ENCODE measurements at regions not wholly inside any gene's neighbourhood (a gene's known extent, or its start where the extent isn't known, plus 50 kb on each side); places are given as distances from the start of the nearest gene placed in this dataset.

GRCh38 chr3:168884353-168884903 is 779.1 kb downstream of the MECOM start:
- no peak for DNase-seq

- no peak for DNase-seq
These were observed 780.4 kb downstream of the MECOM start for GRCh38 chr3:168883145-168883544.

GRCh38 chr3:168881804-168882203 is 781.7 kb downstream of the MECOM start:
- DNase-seq, result no peak

- DNase-seq, result no peak
These were observed 782.9 kb upstream of the GOLIM4 start for GRCh38 chr3:168878655-168879054.

GRCh38 chr3:168877899-168878298 is 782.2 kb upstream of the GOLIM4 start:
- DNase-seq, result no peak

GRCh38 chr3:168876346-168877035 is 780.8 kb upstream of the GOLIM4 start:
- no peak for DNase-seq

- no peak for DNase-seq
These were observed 777.1 kb upstream of the GOLIM4 start for GRCh38 chr3:168872826-168873225.

- no peak for DNase-seq
These were observed 775.2 kb upstream of the GOLIM4 start for GRCh38 chr3:168870892-168871291.

- DNase-seq, result no peak
These were observed 769.4 kb upstream of the GOLIM4 start for GRCh38 chr3:168865022-168865551.

- DNase-seq, result no peak
These were observed 768.6 kb upstream of the GOLIM4 start for GRCh38 chr3:168864107-168865021.

- DNase-seq, result no peak
These were observed 767.8 kb upstream of the GOLIM4 start for GRCh38 chr3:168863561-168863960.

- DNase-seq, result no peak
These were observed 766.7 kb upstream of the GOLIM4 start for GRCh38 chr3:168862466-168862865.

GRCh38 chr3:168860592-168860991 is 764.9 kb upstream of the GOLIM4 start:
- no peak for DNase-seq

GRCh38 chr3:168860028-168860427 is 764.3 kb upstream of the GOLIM4 start:
- DNase-seq, result no peak

GRCh38 chr3:168859574-168859973 is 763.9 kb upstream of the GOLIM4 start:
- no peak for DNase-seq

- no peak for DNase-seq
These were observed 763.4 kb upstream of the GOLIM4 start for GRCh38 chr3:168859143-168859542.

- no peak for DNase-seq
These were observed 762.6 kb upstream of the GOLIM4 start for GRCh38 chr3:168858327-168858726.

GRCh38 chr3:168850109-168850508 is 754.4 kb upstream of the GOLIM4 start:
- no peak for DNase-seq

GRCh38 chr3:168847291-168847883 is 751.7 kb upstream of the GOLIM4 start:
- no peak for DNase-seq

- no peak for DNase-seq
These were observed 749.3 kb upstream of the GOLIM4 start for GRCh38 chr3:168844894-168845482.

- DNase-seq, result no peak
These were observed 748.7 kb upstream of the GOLIM4 start for GRCh38 chr3:168844472-168844871.

- DNase-seq, result no peak
These were observed 747.8 kb upstream of the GOLIM4 start for GRCh38 chr3:168843481-168843880.

- no peak for DNase-seq
These were observed 743.9 kb upstream of the GOLIM4 start for GRCh38 chr3:168839653-168840052.
